GM18861 (cell line): ENCODE measurements at regions not wholly inside any gene's neighbourhood (a gene's known extent, or its start where the extent isn't known, plus 50 kb on each side); places are given as distances from the start of the nearest gene placed in this dataset.

Experiments used
- ATAC-seq: cut with Tn5 transposase; IDR thresholded peaks from one replicate; pipeline ENCODE4 v1.9.1; 2021; ENCODE audit not compliant: unreplicated experiment

DNA sequence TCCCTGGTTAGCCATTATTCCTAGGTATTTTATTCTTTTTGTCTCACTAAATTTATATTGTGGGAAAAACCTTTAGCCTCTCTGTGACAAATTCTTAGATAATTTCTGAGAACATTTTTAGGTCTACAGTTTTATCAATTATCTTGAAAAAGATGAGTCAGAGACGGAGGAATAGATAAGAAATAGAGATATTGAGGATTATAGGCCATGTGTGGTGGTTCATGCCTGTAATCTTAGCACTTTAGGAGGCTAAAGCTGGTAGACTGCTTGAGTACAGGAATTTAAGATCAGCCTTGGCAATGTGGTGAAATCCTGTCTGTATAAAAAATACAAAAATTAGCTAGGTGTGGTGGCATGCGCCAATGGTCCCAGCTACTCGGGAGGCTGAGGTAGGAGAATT, 960.2 kb downstream of the SQOR start:
- ATAC-seq = no peak

DNA sequence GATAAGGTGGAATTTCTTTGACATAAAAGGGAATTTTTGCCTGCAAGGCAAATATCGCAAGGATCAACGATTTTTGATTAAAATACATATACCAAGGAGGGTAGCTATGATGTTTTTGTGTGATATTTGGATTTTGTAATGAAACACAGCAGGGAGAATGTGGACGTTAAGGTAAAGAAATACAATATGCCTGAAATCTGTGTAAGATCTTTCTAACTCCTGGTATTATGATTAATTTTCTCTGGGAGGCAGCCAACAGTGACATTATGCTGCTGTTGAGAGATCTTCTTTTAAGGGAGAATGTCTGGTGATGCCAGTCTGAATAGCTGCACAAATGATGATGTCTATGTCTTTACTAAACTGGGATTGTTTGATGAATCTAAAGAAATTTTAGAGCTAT, 972.2 kb downstream of the SQOR start:
- no peak for ATAC-seq

DNA sequence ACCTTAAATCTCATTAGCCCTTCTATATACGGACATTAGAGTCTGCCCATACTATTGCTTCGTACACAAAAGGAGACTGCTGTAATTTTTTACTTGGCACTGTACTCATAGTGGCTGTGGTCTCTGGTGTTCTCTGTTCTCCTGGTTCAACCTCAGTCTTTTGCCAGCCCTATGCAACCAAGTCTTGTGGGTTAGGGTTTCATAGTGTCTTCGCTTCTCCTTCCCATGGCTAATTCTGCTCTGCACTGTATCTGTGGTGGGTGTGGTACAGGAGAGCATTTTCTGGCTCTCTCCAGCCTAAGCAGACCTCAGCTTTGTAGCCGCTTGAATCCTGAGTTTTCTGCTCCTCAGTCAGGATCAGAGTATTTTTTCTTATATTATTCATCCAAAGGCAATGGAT, 981.2 kb downstream of the SQOR start:
- no peak for ATAC-seq

DNA sequence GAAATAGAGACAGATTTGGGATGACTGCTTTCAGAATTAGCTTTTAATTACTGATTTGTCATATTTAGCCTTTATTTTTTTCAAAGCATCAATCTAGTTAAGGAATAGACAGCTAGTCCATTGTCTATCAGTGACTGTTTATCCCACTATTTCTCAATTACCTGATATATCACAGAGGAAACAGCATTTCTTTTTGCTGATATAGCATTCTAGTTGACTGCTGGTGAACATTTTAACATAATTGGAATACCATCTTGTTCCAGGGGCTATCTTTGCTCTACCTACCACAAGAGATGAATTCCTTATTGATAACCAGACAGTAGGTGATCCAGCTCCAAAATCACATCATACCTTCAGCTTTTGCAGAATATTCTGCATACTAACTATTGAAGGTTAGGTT, 982.7 kb downstream of the SQOR start:
- no peak for ATAC-seq

DNA sequence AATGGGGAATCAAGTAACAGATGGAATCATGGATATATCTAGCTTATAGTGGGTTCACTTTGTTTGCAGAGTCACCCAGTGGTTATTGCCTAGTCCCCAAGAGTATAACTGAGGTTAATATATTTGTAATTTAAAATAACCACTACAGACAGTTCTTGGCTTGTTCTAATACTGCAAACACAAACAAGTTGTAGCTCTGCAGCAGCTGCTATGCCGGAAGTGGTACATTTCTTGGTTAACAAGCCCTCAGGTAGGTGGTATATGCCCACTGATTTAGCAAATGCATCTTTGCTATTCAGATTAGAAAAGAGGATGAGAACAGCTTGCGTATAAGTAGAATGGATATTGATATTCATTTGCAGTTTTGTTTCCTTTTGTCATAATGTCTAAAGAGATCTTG, 984.2 kb downstream of the SQOR start:
- ATAC-seq = no peak

DNA sequence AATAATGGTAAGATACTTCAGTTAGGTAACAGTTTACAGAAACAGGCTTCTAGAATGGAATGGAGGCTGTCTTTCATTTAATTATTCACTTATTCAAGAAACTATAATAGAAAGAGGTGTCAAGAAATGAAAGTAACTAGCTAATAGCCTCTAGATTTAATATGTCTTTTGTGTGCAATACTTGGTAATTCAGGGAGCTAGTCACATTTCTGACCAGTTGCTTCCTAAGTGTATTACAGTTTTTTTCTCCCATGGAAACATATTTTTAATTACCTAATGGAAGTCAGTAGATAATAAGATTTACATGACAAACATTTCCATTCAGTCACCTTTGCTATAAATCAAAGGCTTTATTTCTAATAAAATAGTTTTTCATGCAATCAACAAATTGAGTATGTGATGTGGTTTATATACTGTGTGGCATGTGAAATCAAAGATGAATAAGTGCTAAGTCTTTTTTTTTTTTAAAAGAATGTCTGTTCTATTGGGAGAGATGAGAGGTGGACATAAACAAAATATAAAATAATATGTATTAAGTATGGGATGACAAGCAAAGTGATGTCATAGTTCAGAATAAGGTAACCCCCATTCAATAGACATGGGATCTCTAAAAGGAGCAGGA, 985.7 kb downstream of the SQOR start:
- ATAC-seq = no peak

DNA sequence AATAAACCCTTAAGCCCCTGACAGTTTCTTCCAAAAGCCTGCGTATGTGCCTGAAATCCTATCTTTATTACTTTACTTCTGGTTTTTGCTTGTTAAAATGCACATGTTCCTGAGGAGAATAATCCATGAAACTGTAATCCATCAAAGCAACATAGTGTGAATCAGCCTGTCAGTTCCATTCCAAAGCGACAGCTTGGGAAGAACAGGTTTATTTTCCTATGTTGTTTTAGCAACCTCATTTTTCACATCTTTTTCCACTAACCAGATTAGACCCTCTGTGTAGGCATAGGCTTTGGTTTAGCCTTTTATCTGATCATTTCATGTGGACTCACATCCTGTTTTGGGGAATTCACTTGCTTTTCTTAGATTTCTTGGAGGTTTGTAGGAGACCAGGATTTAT, 988.0 kb downstream of the SQOR start:
- ATAC-seq = no peak

DNA sequence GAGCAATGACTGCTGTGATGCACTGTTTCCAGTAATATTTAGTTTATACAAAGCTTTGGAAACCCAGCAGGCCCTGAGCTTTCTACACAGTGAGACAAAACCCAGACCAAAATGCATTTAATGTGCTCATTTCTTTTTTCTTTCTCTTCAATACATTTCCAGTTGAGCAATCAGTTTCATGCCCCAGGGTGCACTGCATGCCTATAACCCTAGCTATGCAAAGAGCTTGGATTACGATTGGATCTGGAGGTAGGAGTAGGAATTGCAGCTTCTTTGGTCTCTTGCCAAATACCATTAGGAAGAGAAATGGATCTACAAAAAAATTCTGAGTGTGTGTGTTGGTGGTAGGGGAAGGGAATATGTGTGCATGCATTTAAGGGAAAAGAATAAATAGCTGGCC, 1001.4 kb downstream of the SQOR start:
- ATAC-seq = no peak

DNA sequence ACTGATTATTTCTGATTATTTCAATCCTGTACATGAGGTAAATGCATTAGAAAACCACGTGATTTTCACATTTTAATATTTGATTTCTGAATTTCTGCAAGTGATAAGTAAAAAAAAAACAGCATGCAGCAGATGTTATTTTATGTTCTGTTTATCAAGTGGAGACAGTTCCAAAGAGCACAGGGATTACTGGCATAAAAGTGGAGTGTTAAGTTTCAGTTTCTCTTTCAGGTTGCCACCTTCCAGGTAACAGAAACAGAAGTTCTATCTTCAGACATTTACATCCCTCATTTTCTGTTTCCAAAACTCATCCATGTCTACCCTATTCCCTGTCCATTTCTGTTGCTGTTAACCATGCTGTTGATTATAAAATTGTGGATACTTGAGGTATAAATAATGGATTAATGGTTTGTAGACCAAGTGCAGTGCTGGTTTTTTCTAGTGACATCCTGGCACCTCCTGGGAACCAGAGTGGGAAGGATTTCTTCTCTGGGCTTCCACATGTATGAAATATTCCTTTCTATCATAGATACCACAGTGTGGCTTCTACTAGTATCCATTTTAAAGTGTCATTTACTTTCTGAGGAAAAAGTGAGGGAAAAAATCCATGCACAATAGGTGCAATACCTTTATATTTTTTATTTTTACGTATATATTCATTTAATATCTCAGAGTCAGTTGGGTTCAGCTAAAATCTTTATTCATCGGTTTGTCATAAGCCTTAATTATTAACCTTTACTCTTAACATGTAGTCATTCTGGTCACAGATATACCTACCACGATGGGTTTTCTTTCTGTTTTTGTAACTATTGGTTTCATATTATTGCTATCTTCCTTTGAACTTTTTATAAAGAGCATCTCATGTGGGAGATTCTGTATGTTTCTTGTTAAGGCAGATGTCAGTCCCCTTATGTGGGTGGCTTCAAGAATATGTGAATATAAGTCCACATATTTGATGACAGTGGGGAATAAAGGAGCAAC, 1010.0 kb downstream of the SQOR start:
- no peak for ATAC-seq

DNA sequence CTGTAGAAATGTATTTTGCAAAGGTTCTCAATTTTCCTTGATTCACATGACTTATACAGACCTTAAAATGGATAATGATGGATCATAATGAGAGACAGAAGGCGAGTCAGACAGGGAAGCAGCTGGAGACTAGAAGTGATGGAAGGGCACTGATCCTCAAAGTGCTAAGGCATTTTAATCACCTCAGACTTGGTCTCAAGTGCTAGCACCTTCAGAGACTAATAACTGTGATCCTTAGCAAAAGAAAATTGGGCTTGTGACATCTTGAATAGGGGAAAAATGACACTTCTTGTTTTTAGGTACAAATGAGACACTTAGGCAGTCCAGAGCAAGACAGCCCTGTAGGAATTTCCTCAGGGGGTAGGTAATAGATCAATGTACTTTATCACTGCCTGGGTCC, 1011.7 kb downstream of the SQOR start:
- ATAC-seq = no peak

DNA sequence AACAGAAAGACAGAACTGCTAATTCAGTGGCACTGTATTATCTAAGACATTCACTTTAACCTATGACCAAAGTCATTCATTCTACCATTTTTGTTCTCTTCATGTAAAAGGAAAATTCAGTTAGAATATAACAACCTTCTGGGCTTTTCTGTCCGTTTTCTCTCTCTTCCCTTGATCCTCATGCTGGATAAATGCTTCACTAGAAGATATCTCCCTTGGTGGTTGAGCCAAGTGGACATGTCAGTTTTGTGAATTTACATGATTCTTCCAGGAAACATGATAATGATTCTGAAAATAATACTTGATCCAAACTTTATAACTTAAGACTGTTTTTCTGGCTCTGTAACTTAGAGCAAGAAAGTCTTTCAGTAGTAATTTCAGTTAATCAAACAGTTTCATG, 1012.2 kb downstream of the SQOR start:
- ATAC-seq = no peak

DNA sequence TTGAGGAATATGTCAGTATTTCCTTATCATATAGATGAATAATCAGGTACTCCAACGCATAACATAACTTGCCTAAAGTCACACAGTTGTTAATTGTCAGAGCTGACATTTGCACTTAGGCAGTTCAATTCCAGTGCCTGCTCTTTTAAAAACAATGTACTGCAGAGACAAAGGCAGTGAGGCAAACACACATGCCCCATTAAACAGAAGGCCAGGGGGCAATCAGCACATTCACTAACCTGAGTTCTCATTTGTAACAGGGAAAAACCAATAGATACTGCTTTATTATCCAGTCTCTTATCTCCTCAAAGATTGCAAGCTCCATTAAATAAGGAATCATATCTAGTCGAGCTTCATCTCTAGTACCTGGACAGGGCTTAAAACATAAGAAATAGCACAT, 1017.4 kb downstream of the SQOR start:
- ATAC-seq = no peak

DNA sequence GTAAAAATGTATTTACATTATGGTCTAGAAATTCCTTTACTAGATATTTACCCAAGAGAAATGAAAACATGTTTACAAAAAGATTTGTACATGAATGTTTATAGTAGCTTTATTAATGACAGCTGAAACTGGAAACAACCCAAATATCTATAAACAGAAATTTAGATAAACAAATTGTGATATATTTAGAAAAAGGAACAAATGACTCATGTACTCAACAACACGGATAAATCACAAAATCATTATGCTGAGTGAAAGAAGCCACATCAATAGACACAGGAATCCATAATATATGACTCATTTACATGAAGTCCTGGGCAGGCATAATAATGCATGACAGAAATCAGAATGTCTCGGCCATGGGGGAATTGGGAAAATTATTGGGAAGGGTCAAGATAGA, 1020.2 kb downstream of the SQOR start:
- ATAC-seq = no peak

DNA sequence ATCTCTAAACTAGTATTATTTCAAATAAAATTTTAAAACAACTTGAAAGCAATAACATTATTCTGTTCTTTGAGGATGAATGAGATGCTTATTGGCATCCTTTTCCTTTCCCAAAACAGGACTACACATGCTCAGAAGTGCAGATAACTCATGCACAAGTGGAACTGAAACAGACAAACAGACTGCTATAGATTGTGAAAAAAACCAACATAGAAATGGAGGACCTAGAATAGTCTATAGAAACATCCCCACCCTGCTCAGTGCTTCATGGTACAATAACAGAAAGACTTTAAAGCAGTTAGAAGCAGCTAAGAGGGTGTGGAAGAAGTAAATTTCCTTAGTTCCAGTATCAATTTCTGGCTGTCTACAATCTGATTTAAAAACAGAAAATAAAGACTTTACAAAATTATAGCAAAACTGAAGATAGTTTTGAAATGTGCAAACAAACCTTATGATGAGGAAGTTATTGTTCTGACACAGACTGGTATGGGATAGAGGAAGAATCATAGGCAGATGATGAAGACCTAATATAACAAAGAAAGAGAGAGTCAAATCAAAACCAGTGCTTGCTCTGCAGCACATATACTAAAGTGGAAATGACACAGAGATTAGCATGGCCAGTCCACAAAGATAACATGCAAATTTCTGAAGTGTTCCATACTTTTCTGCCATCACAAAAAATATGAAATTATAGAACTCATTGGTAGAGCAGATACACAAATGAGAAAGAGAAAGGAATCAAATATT, 1025.4 kb downstream of the SQOR start:
- no peak for ATAC-seq

DNA sequence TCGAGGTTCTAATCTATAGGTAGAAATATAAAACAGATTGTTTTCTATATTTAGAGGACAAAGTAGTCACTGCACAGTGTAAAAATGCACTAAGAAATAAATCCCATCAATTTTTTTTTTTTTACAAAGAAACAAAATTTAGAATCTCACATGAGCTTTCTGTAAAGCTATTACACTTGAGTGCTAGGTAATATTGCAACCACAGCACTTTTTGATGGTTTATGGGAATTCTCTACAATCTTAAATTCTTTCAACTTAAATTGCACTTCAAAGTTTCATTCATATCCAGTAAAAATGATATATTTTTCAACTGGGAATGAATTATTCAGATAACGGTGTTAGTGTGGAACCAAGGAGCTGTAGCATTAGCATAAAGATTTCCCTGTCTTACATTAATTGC, 1035.4 kb downstream of the SQOR start:
- no peak for ATAC-seq

DNA sequence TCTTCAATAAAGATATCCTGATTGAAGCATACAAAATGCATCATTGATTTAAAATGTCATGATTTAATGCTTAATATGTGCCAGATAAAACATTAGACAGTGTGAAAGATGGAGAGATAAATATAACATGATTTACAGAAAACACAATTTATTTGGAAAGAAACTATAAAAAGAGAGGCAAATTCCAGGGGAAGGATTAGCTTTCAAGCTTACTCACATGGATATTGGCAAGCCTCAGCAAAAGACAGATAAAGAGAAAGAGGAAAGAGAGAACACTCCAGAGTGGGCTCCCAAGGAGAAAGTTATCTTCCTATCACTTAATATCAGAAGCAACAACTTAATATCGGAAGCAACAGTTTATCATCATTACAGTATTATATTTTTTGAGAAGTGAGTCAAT, 1036.5 kb downstream of the SQOR start:
- ATAC-seq = no peak

DNA sequence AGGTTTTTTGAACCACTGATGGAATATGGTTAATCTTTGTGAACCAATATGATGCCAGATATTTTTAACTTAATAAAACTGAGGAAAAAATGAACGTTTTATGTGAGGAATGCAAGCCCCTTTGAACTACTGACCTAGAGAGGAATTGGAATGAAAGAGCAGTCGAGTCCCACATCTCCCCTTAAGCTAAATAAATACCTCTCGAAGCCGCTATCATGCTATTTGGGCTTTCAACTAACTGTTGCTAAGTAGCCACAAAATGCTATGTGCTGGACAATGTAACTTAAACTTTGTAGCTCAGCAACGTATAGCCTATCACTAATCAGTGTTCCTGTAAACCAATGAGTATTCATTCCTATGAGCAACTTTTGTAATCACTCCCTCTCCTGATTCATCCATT, 1037.2 kb downstream of the SQOR start:
- no peak for ATAC-seq

DNA sequence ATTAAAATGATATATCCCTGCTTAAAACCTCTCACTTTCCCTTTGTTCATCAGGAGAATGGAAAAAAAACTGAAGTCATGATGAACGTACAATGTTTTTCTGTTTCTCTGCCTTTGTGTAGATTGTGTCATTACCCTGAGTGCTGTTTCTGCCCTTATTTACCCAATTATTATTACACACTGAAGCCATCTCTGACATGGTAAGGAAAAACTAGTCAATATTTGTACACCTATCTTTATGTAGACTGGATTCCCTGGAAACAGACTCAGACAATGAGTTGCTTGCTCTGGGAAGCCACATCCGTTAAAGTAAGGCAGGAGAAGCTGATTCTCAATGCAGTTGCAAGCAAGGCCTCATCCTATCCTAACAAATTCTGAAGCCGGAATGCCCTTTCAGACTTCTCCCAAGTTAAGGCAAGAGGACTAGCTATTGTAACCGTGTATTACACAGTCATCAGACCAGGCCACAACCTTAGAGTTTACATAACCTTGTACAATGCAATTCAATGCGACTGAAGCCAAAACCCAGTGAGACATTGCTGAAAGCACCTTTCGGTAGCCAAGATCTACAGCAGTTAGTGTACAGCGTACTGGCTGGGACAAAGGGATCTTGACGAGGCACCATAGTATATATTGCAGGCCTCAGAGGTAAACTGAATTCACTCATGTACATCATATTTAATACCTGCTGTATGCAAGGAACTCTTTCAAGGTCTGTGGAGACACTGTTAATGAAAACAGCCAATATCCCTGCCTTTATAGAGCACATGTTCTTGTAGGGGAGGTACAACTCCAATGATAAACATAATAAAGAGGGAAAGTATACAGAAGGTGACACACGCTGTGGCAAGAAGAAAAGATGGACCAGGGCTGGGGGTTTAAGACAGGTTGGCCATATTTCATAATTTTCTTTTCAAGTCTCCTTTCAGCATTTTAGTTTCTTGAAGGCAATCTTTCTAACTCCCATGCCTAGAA, 1040.8 kb upstream of the SEMA6D start:
- no peak for ATAC-seq

DNA sequence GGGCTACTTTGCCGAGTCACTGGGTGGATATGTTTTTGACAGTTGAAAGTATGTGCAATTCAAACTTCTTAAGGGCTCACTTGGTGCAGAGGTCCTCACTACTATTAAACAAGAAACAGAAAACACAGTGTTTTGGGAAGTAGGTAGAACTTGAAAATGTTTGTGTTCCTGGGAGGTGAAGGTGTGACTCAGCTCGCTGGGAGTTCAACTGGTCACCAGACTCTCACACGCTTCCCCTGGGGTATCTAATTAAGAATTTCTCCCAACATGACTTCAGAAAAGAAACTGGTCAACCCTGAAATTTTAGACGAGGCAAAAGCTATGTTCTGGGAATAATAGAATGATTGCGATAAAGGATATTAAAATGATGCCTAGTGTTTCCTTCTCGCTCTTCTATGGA, 1039.8 kb upstream of the SEMA6D start:
- ATAC-seq = no peak

DNA sequence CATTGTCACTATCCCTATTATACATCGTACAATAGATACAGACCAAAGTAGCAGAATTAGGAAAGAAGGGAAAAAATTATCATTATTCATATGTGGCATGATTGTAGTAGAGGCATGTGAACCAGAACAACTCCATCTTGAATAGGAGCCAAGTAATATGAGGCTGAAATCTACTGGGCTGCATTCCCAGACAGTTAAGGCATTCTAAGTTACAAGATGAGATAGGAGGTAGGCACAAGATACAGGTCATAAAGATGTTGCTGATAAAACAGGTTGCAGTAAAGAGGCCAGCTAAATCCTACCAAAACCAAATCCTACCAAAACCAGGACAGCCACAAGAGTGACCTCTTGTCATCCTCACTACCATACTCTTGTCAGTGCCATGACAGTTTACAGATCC, 1035.4 kb upstream of the SEMA6D start:
- ATAC-seq = no peak
